GM19324 (cell line): ENCODE measurements at regions not wholly inside any gene's neighbourhood (a gene's known extent, or its start where the extent isn't known, plus 50 kb on each side); places are given as distances from the start of the nearest gene placed in this dataset.
A peak's percentile ranks its signal among the peaks of the same experiment; 100 is the strongest.
"Not testable (repeated sequence)": the region's sequence is repeated elsewhere in the genome, so short reads cannot be mapped to it uniquely, and the experiment has no call there.

Source experiments
- ATAC-seq: cut with Tn5 transposase; IDR thresholded peaks from one replicate; pipeline ENCODE4 v1.9.1; 2021; ENCODE audit warnings: mild to moderate bottlenecking, moderate library complexity; ENCODE audit not compliant: unreplicated experiment, low FRiP score

DNA sequence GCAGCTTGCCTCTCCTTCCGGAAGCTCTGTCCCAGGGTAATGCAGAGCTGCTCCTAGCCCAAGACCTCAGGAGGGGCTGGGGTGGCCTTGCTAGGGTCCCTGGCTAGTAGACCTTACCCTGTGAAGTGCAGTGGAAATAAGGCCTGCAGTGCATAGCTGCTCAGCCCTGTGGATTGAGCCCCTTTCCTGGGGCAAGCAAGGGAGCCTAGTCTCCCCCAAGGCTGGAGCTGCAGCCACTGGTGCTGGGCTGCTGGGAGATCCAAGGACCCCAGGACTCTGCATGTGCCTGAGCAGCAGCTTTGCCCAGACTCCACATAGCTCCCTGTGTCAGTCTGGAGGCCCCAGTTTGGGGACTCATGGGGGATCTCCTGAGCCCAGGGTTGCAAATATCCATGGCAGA lies 57.9 kb downstream of the FANCF start:
- no peak for ATAC-seq

DNA sequence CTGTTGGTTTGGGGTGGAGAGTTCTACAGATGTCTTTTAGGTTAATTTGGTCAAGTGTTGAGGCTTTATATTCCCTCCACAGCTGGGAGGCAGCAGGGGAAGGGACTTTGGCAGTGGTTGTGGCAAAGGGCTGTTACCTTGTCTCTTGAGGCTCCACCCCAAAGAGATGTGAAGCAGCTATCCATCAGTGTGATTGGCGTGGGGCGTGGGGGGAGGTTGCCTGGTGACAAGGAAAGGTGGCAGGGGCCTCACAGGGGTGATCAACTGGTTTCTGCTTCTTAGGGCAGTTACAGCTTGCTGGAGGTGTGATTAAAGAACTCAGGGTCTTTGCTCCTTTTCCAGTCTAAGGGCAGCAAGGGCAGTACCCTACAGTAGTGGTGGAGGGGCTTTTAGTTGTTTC lies 59.3 kb downstream of the FANCF start:
- no peak for ATAC-seq

DNA sequence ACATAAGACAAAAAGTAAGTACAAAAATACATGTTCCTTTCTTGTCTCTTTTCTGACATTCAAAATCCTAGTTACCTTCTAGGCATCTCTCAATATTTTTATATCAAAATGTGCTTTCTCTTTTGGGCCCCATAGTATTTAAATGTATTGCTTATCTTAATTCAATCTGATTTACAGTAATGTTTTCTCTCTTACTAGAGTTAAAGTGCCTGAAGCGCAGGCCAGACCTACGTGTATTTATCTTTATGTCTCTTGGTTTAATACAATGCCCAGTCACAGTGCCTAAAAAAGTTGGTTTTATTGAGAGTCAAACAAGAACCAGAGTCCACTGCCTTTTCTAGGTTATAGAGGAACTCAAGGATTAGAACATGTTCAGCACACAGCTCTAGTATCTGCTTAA lies 64.3 kb downstream of the FANCF start:
- ATAC-seq, result no peak

DNA sequence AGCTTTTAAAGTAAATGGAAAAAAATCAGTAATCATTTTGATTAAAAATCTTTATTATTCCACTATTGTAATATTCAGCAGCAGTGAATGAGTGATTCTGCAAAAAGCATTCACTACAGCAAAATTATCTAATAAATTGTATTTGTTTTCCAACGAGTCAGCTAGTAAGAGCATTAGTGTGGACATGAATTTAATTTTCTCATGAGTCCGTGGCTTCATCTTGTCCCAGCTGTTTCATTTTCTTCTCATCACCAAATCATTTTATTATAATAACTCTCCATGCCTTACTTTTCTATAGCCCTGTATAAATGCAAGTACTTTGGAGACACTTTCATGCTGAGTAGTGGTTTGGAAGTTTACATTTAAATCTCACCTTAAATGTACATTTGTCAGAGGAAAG lies 66.2 kb downstream of the FANCF start:
- ATAC-seq, result no peak

DNA sequence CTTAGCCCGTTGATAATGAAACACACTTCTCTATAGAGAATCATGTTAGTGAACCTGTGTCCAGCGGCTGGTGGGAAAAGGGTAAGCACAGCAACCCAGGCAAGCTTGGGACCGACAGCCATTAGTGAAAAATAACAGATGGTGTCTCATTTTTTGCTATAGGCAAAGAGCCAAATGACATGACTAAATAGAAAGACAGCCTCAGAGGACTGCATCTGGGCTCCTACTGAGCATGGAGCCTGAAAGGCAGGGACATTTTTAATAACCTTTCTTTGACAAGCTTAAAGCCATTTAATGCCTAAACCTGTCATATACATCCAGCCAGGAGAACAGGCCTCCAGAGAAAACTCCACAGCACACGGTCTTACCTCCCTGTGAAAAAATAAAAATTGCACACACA lies 67.0 kb downstream of the FANCF start:
- ATAC-seq, result no peak

DNA sequence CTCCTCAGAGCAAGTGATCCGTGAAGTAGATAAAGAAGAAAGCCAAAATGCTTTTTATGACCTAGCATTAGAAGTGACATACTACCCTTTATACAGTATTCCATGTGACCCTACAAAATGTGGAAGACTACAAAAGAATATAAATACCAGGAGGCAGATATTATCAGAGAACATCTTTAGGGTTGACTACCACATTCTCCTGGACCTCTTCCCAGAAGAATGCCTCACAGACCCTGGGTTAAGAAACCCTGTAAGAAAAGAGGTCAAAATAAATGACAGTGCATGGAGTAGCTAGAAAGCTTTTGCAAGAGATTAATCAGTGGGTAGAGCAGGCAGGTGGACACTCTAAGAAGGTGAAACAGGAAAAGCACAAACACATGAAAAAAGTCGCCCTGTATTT lies 69.2 kb downstream of the FANCF start:
- ATAC-seq, result no peak

DNA sequence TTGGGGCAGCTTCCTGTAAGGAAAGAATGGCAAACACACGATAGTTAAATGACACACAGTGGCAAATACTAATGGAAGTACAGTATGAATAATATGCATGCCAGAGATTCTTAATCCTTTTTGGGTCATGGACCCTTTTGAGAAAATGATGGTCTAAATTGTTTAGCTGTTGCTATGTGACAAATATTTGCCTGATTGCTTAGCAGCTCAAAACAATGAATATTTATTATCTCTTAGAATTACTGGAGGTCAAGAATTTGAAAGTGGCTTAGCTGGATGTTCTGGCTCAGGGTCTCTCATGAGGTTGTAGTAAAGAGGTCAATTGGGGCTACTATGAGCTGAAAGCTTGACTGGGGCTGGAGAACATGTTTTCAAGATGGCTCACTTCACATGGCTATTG lies 69.7 kb downstream of the FANCF start:
- no peak for ATAC-seq

DNA sequence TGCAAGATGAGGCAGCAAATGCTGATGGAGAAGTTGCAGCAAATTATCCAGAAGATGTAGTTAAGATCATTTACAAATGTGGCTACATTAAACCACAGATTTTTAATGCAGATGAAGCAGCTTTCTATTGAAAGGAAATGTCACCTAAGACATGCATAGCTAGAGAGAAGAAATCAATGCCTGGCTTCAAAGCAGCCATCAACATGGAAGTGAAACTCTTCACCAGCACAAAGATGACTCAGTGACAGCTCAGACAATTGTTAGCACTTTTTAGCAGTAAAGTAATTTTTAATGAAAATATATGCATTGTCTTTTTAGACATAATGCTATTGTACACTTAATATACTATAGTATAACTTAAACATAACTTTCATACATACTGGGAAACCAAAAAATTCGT lies 71.4 kb downstream of the FANCF start:
- ATAC-seq, result peak; percentile 75

DNA sequence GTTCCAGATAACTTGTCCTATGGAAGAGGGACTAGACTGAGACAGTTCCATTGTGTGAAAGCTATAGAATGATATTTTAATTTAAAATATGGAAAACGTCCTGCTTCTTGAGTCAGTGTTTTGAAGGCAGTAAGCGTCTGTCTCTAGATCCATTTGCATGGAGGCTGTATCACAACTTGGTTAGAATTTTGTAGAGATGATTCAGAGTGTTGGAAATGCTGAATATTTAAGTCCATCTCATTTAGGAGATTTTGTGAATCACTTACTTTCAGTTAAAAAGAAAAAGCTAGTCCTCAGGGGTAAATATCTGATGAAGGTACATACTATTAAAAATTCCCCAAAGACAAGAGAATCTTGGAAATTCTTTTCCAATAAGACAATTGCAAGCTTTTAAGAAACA lies 72.7 kb downstream of the FANCF start:
- ATAC-seq, result no peak

DNA sequence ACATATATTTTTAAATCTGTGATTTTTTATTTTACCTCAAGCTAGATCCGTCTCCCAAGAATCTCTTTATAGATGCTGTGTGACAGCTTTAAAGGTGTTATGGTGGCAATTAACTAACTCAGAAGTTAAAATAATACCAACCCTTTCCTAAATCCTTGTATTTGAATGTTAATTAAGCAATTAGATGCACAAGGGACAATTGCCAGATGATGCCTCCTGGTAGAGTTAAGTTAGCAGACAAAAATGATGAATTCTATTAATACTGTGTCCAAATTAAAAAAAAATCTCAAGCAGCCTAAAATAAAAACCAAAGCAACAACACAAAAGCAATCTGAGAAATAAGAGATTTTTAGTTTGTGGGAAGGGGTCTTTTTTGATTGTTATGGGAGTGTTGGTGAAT lies 78.9 kb downstream of the FANCF start:
- ATAC-seq, result no peak

DNA sequence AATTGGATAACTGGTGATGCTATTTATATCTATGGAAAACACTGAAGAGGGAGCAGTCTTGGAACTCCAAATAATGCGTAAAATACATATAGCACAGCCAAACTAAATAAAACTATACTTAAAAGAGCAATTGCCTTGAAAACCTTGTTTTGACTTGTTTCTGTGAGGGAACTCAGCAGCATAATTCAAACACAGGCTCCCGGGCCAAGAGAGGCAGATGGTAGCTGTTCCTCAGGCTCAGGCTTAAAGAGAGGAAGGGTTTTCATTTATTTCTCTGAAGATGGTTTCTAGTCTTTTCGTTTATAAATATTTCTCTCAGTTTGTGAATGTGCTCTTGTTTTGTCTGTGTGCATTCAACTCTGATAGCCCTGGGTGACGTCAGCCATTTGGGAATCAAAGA lies 82.4 kb downstream of the FANCF start:
- ATAC-seq, result no peak

DNA sequence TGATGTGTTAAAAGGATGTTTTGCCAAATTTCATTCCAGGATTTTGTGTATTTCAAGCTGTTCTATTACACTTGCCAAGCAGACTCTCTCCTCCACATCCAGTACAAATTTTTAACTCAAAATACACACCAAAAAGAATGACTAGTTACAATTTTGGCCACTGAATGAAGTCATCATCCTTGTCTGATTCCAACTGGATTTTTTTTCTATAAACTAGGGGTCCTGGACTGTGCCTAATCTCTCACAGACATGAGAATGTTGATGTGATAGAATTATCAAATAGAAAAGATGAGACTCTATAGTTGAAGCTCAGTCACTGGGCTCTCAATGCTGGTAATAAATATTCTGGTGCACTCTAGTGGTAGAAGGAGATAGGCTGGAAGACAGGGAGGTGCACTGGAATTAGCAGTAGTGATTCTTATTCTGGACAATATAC lies 85.8 kb downstream of the FANCF start:
- ATAC-seq, result no peak

DNA sequence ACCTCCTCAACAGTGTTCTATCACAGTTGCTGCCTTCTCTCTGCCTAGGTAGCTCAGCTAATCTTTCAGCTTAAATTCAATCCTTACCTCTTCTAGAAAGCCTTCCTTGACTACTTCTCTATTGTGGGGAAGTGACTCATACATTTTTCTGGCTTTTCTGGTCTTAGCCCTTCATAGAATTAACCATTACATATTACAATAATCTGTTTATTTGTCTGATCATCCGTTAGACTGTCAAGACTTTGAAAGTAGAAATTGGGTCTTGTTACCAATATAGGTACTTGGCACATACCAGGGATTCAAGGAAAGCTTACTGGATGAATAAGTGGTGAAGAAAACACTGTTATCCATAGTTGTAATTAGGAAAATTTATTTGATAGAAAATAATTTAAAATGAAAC lies 89.6 kb downstream of the FANCF start:
- ATAC-seq, result no peak

DNA sequence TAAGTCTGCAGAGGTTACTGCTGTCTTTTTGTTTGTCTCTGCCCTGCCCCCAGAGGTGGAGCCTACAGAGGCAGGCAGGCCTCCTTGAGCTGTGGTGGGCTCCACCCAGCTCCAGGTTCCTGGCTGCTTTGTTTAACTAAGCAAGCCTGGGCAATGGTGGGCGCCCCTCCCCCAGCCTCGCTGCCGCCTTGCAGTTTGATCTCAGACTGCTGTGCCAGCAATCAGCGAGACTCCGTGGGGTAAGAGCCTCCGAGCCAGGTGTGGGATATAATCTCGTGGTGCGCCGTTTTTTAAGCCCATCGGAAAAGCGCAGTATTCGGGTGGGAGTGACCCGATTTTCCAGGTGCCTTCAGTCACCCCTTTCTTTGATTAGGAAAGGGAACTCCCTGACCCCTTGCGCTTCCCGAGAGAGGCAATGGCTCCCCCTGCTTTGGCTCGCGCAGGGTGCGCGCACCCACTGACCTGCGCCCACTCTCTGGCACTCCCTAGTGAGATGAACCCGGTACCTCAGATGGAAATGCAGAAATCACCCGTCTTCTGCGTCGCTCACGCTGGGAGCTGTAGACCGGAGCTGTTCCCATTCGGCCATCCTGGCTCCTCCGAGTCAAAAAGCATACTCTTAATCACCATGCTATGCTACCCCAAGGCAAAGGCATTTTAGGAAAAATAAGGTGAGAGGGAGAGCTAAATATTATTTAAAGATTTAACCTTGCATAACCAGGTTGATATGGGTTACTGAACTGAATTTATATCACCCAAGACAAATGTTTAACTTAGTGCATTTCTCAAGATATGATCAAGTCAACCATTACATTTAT lies 96.8 kb downstream of the FANCF start:
- not testable (repeated sequence) for ATAC-seq

DNA sequence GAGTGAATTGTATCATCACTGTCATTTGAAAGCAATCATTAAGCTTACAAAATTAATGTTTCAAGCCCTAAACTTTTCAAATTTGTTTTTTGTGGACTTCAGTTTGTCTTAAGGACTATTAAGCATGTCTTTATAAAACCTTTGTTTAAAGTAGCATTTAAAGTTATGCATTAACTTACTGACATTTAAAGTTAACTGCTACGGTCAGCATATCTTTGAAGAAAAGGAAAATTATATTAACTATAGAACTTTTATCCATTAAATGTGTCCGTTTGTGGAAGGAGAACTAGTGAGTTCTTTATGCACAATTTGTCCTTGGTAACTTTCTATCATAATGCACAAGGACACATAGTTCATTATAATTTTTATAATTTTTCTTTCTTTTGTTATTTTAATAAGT lies 103.4 kb downstream of the FANCF start:
- no peak for ATAC-seq

DNA sequence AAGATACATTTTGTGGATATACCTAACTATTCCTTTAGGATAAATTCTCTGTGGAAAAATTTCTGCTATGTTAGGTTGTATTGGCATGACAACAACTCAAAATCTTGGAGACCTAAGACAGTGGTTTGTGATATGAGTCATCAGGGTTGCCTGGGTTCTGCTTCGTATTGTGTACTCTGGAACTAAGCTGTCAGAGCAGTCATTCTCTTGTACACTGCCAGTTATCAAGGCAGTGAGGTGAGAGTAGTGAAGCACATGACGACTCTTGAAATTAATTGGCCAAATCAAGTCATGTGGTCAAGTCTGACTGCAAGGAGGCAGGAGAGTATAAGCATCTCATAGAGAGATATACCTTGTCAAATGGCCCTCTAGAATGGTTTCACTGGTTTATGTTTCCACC lies 104.4 kb downstream of the FANCF start:
- ATAC-seq, result no peak

DNA sequence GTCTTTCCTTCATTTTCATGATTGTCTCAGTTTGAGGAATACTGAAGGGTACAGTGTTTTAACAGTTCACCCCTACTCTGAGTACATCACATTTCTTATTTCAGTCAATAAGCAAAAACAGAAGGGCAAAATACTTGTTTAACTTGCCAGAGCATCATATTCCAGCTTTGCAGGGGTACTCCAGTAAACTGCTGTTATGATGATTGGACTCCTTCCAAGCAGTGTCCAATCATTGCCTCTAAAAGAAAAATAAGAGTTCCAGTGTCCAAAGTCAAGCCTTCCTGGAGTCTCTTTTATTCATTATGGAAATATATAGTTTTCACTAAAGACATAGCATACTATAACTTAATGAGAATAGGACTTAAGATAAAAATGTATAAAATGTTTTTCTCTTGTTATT lies 105.1 kb downstream of the FANCF start:
- ATAC-seq, result no peak

DNA sequence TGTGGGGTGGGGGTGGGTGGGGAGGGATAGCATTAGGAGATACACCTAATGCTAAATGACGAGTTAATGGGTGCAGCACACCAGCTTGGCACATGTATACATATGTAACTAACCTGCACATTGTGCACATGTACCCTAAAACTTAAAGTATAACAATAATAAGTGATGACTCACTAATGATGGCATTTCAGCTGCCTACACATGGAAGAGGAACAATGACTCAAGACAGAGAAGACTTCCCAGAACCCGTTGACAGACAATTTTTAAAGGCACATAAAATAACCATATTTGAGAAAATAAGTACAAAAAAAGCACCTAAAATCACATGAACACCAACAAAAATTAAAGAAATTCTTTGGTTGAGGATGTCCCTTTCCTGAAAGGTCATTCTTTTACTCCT lies 107.3 kb downstream of the FANCF start:
- ATAC-seq, result not testable (repeated sequence)

DNA sequence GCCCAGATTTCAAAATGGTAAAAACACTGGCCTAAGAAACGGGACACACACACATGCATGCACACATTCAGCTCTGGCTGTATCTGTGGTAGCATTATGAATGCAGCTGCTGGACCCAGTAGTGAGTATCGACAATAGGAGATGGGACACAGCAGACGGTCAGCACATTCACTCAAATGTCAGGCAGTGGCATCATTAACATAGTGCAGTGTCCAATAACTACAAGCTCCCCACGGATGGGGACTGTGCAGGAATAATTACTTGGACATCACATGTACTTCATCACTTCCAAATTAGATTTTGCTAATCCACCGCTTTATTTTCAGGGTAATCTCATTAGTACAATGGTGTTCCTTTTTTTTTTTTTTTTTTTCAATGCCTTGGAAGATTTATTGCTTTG lies 109.5 kb downstream of the FANCF start:
- ATAC-seq, result no peak

DNA sequence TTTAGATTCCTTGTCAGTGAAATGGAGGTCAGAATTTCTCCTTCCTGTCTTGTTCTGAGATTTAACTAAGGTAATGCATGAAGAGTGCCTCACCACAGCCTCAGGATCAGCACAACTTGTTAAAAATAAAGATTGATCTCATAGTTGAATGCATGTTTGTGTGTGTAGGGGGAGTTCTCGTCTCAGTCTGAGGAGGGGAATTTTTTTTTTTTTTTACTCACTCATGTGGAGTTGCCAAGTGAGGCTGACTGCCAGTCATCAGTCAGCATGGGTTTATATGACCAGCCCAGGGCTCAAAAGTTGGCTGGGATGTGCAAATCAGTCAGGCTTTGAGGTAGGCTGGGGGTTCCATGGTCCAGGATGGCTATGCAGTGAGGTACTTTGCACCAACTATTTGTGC lies 113.2 kb downstream of the FANCF start:
- ATAC-seq, result no peak

DNA sequence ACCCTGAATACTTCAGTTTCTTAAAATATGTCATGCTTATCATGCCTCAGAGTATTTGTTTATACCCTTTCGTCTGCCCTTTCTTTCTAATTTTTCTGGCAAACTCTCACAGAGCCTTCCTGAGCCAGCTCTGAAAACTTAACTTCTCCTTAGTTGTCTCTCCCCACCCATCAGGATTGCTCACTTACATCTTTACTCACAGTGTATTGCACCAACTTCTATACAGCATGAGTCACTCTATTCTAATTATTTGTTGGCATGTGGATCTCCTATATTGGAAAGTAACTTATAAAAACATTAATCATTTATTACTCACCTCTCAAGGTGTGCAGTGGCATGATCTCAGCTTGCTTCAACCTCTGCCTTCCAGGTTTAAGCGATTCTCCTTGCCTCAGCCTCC lies 114.9 kb downstream of the FANCF start:
- ATAC-seq, result no peak

DNA sequence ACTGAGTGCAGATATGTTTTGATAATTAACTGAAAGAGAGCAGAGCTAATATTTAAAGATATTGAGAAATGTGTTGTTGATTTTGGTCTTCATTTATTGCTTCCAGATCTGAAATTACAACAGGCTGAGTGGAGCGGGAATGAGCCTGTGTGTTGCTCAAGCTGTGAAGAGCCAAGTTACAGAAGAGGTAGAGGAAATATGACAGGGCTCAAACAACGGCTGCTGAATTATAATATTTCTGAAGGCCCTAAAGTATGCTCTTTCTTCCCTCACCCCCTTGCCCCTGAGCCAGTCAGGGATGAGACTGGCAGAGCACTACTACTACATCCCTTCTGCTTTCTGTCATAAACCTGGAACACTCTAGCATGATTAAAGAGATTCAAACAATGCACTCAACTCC lies 115.6 kb downstream of the FANCF start:
- no peak for ATAC-seq

DNA sequence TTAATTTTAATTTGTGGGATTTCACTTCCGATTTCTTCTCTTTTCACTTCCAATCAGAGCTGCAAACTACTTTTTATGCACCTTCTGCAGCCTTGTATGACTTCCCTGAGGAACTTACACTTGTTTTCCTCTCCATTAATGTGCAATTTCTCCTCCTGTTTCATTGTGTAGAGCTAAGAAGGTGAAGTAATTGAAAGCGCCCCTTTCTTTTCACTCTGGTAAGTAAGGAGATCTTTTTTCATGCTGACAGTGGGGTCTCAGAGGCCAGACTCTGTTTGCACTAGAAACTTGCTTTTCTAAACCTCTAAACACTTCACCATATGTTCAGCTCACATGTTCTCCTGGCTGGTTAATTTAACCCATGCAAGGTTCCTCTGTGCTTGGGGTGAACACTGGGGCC lies 117.0 kb downstream of the FANCF start:
- no peak for ATAC-seq
